Naive B cell (primary cell): ENCODE measurements at regions not wholly inside any gene's neighbourhood (a gene's known extent, or its start where the extent isn't known, plus 50 kb on each side); places are given as distances from the start of the nearest gene placed in this dataset.
A peak's percentile ranks its signal among the peaks of the same experiment; 100 is the strongest.

Experiments
- ATAC-seq, 2 donors: fragments of 150-1000 bp; cut with Tn5 transposase; 2 replicates each; pipeline ENCODE4 v1.10.0; 2021; ENCODE audit warnings: low read depth in 2 of 2, mild to moderate bottlenecking in 2 of 2, moderate library complexity in 2 of 2
- DNase-seq: peaks from one replicate; pipeline ENCODE4 v3.0.0; 2022
- H3K27ac Mint-ChIP-seq, 6 donors: one replicate each; pipeline ENCODE4 v1.8.0; 2020 to 2022; ENCODE audit warnings: mild to moderate bottlenecking in 6 of 6, mixed read lengths in 6 of 6, moderate library complexity in 5 of 6, inconsistent platforms in 2 of 6
- H3K27me3 Mint-ChIP-seq, 3 donors: one replicate each; pipeline ENCODE4 v1.8.0; 2021 to 2022; ENCODE audit warnings: mixed read lengths in 3 of 3, mild to moderate bottlenecking in 1 of 3
- H3K36me3 Mint-ChIP-seq, 2 donors: one replicate each; pipeline ENCODE4 v1.8.0; 2020 to 2022; ENCODE audit warnings: mixed read lengths in 2 of 2, inconsistent platforms in 1 of 2, mild to moderate bottlenecking in 1 of 2
- H3K4me1 Mint-ChIP-seq, 3 donors: one replicate each; pipeline ENCODE4 v1.8.0; 2020 to 2022; ENCODE audit warnings: mixed read lengths in 3 of 3, inconsistent platforms in 1 of 3, mild to moderate bottlenecking in 1 of 3, moderate library complexity in 1 of 3
- H3K4me3 Mint-ChIP-seq, 8 donors: one replicate each; pipeline ENCODE4 v1.8.0; 2020 to 2022; ENCODE audit warnings: mild to moderate bottlenecking in 8 of 8, mixed read lengths in 8 of 8, moderate library complexity in 8 of 8, inconsistent platforms in 2 of 8
- H3K9me3 Mint-ChIP-seq, 7 donors: one replicate each; pipeline ENCODE4 v1.8.0; 2020 to 2022; ENCODE audit warnings: mixed read lengths in 7 of 7, mild to moderate bottlenecking in 5 of 7, inconsistent platforms in 2 of 7, moderate library complexity in 1 of 7

DNA sequence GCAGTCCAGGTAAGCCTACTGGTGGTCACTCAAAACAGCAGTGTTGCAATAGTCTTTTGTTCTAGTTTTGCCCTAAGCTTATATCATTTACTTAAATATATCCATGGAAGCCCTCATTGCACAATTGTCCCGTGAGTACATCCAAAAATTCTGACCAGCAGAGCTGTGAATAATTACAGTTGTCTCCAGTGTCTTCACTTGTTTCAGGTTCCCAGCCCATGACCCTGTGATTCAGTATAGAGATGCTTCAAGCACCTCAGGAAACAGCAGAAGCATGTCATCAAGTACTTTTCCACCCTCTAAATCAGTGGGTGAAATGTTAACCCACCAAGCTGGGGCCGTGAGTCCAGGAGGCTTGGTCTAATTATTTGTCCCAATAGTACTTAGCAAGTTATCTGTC is 214.9 kb upstream of the RPS6KA3 start:
- H3K4me3 Mint-ChIP-seq = no peak overlapping the region
- no peak overlapping the region for H3K27ac Mint-ChIP-seq
- no peaks in the 10 kb centered on the region for H3K4me1 Mint-ChIP-seq
- peaks cover 0 to 7% (median 0%) of the 10 kb centered on the region in 7 donors for H3K9me3 Mint-ChIP-seq
- H3K36me3 Mint-ChIP-seq = no peaks in the 10 kb centered on the region
- no peak for ATAC-seq
- H3K27me3 Mint-ChIP-seq = peaks cover 0 to 34% (median 5%) of the 10 kb centered on the region in 3 donors
- no peak for DNase-seq

DNA sequence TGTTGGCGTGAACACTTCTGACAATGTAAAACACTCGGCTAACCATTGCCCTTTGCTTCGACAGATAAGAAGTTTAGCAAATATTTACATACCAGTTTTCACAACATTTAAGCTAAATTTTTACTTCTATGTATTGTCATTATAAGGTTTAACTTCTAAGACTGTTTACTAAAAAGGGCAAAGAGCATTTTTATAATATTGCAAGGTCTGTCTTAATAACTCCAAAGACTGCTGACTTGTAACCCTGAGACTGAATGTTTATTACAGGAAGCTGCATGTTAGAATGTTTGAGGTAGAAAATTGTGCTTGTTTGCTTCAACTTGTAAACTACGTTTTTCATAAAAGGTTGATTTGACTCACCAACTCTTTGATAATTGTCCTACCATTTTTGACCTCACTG is 213.2 kb upstream of the RPS6KA3 start:
- DNase-seq = no peak
- H3K9me3 Mint-ChIP-seq = peaks cover 0 to 7% (median 0%) of the 10 kb centered on the region in 7 donors

DNA sequence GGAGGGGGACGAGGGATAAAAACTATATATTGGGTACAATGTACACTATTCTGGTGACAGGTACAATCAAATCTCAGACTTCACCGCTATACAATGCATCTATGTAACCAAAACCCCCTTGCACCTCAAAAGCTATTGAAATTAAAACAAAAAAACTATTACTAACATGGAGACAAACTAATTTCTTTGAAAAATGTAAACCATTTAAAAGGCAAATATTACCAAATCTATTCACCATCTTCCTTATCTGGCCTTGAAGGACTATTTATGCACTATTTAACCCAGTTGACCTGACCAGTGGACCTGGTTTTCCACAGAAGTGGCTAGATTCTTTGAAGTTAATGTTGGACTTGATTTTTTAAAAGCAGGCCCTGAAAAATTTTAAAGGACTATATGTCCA is 212.3 kb upstream of the RPS6KA3 start:
- H3K4me1 Mint-ChIP-seq = no peaks in the 10 kb centered on the region

More for the DNA sequence above, 213.2 kb upstream of the RPS6KA3 start:
- H3K4me3 Mint-ChIP-seq = no peak overlapping the region
- no peaks in the 10 kb centered on the region for H3K4me1 Mint-ChIP-seq
- peaks cover 0 to 30% (median 5%) of the 10 kb centered on the region in 3 donors for H3K27me3 Mint-ChIP-seq
- no peak for ATAC-seq
- H3K36me3 Mint-ChIP-seq = no peaks in the 10 kb centered on the region
- no peak overlapping the region for H3K27ac Mint-ChIP-seq

DNA sequence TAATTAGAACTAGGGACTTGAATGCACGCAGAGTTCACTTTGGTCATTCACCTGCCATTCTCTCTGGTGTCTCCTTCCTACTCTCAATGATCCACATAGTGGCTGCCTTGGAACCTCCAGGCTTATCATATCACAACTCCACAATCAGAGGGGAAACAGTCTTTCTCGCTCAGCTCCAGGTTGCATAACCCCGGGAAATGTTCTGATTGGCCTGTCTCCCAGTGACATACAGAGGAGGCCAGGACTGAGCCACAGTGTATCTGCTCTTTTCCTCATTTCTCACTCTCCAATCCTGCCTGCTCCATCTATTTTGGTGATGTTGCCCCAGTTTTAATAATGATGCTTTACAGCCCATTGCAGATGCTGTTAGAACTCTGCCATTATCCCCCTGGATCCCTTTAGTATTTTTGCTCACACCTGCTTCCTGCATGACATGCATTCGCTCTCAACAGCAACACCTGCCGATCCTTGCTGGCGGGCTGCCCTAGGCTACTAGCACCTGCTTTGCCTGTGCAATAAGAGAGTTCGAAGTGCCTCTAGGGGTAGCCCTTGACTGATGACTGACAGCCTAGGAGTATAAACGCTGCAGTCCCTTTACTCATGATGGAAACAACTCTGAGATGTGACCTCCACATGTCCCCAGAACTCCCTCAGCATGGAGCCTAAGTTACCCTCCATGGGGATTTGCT is 211.3 kb upstream of the RPS6KA3 start:
- H3K4me3 Mint-ChIP-seq = no peak overlapping the region
- peaks cover 0 to 22% (median 5%) of the 10 kb centered on the region in 3 donors for H3K27me3 Mint-ChIP-seq
- DNase-seq (no peak), ATAC-seq (no peak)
- H3K4me1 Mint-ChIP-seq = no peaks in the 10 kb centered on the region
- peaks cover 0 to 5% (median 0%) of the 10 kb centered on the region in 7 donors for H3K9me3 Mint-ChIP-seq
- H3K36me3 Mint-ChIP-seq = no peaks in the 10 kb centered on the region
- H3K27ac Mint-ChIP-seq = no peak overlapping the region

More for the DNA sequence above, 212.3 kb upstream of the RPS6KA3 start:
- Mint-ChIP-seq H3K27me3 (peaks cover 0 to 22% (median 5%) of the 10 kb centered on the region in 3 donors), H3K27ac (no peak overlapping the region), H3K36me3 (no peaks in the 10 kb centered on the region), H3K4me3 (no peak overlapping the region), H3K9me3 (peaks cover 0 to 7% (median 0%) of the 10 kb centered on the region in 7 donors)
- ATAC-seq = no peak
- DNase-seq = no peak

DNA sequence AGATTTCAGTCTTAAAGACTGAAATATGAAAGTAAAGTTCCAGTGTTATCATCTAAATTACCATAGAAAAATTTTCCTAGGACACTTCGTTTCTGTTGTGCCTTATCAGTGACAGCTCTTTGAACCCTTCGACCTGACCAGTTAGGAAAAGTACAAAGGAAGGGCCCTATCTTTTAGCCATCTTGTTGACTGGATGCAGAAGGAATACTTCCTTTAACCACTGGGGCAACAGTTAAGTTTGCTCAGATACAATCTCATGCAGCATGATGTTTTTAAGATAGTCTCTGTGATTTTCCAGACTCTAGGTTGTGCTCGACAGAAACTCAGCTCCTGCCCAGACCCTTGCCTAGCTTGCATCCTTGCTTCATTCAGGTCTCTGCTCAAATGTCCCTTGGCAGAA is 210.5 kb upstream of the RPS6KA3 start:
- no peaks in the 10 kb centered on the region for H3K36me3 Mint-ChIP-seq
- DNase-seq (no peak), ATAC-seq (no peak)
- peaks cover 0 to 5% (median 0%) of the 10 kb centered on the region in 7 donors for H3K9me3 Mint-ChIP-seq
- no peaks in the 10 kb centered on the region for H3K4me1 Mint-ChIP-seq
- H3K4me3 Mint-ChIP-seq = no peak overlapping the region
- no peak overlapping the region for H3K27ac Mint-ChIP-seq
- peaks cover 0 to 22% (median 5%) of the 10 kb centered on the region in 3 donors for H3K27me3 Mint-ChIP-seq

DNA sequence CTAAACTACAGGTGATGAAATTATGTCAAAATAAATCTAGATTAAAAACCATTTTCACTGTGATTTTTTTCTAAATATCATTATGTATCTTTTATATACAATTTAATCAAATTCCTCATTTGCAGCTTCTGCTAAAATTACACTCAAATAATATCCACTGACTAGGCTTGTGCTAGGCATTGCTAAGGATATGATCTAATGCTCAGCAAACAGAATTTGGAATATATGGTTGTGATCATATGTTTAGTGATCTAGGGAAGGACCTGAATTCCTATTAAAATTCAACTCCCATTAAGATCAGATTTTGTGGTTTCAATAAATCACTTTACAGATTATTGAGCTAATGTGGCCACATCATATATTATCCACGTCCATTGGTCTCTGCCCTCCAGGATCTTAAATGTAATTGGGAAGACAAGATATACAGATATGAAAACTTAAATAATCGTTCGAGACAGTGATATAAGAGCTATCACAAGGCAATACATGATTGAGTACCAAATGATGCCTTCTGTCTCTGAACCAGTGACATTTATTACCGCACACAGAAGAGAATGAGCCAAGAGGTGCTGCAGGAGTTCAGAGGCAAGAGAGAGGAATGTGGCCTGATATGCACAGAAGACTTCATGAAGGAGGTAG is 206.0 kb upstream of the RPS6KA3 start:
- H3K27ac Mint-ChIP-seq = no peak overlapping the region
- no peak for ATAC-seq
- H3K4me1 Mint-ChIP-seq = no peaks in the 10 kb centered on the region
- H3K9me3 Mint-ChIP-seq = peaks cover 0 to 2% (median 0%) of the 10 kb centered on the region in 7 donors
- no peak for DNase-seq
- H3K4me3 Mint-ChIP-seq = no peak overlapping the region
- H3K36me3 Mint-ChIP-seq = no peaks in the 10 kb centered on the region
- H3K27me3 Mint-ChIP-seq = peaks cover 0 to 3% (median 0%) of the 10 kb centered on the region in 3 donors

DNA sequence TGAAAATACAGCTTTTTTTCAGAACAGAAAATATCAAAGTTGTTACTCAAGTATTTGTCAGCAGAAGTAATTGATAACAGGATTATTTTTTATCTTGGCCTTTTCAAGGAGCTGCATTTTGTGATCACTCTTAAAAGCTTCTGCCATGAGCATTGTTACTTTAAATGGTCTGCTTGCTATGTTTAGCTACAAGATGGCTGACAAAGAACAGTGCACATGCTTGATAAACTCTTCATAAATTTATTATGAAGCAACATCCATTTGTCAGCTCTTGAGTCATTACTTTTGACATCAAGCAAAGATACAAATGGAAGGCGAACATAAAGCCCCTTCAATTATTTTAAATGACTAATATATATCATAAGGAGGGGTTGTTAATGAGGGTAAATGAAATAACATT is 205.4 kb upstream of the RPS6KA3 start:
- no peaks in the 10 kb centered on the region for H3K36me3 Mint-ChIP-seq
- peaks cover 0 to 2% (median 0%) of the 10 kb centered on the region in 7 donors for H3K9me3 Mint-ChIP-seq
- no peak overlapping the region for H3K4me3 Mint-ChIP-seq
- H3K27me3 Mint-ChIP-seq = peaks cover 0 to 3% (median 0%) of the 10 kb centered on the region in 3 donors
- no peaks in the 10 kb centered on the region for H3K4me1 Mint-ChIP-seq
- DNase-seq (no peak), ATAC-seq (no peak)
- no peak overlapping the region for H3K27ac Mint-ChIP-seq

DNA sequence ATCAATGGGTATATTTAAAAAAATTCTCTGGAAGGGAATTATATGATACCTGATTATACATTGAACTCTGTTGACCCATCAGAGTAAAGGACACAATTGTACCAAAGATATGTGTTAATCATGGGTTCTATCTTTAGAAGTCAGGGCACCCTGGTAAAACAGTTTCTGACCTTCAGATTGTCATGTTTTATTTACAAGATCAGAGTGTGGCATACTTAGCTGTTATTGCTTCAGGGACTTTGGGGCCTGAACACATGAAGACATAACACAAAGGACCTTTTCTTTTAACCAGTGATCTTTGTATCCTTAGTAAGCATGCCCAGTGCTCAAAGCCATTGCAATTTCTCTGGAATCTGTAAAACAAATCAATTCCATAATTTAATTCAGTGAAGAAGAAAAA is 204.8 kb upstream of the RPS6KA3 start:
- peaks cover 0 to 2% (median 0%) of the 10 kb centered on the region in 7 donors for H3K9me3 Mint-ChIP-seq
- ATAC-seq = no peak
- no peak overlapping the region for H3K4me3 Mint-ChIP-seq
- H3K36me3 Mint-ChIP-seq = no peaks in the 10 kb centered on the region
- DNase-seq = no peak
- no peaks in the 10 kb centered on the region for H3K4me1 Mint-ChIP-seq
- peaks cover 0 to 3% (median 0%) of the 10 kb centered on the region in 3 donors for H3K27me3 Mint-ChIP-seq
- H3K27ac Mint-ChIP-seq = no peak overlapping the region

DNA sequence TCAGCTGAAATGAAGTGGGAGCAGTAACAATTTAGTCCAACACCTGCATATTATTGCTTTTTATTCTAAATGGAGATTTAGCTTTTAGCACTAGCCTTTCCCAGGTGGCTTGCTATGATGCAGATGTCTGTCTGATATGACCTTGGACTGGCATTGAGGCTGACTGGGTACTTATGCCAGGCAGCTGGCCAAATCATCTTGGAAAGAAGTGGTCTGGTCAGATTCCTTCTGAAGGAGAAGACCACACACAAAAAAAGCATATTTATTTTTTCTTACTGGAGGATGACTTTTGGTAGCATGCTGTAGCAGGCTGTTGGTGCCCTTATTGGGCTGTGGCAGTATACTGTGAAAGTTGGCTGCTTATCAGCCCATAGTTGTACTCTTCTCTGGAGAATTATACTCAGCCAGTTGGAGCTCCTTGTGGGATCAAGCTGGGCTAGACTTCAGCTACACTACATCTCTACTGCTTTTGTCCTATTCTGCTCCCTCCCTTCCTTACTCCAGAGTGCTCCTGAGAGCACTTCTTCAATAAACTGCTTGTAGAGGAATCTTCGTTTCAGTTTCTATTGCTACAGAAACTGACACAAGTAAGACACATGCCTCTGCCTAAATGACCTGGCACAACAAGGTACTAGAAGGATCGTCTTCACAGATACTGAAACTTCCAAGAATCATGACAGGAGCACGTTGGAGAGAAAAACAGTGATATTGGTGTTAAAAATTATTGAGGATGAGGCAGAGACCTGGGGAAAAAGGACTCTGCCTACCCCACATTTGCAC is 196.8 kb upstream of the RPS6KA3 start:
- peaks cover 0 to 5% (median 3%) of the 10 kb centered on the region in 3 donors for H3K4me1 Mint-ChIP-seq
- H3K4me3 Mint-ChIP-seq = no peak overlapping the region
- H3K9me3 Mint-ChIP-seq = peaks cover 0 to 6% (median 0%) of the 10 kb centered on the region in 7 donors
- peaks cover 0 to 8% of the 10 kb centered on the region in 2 donors for H3K36me3 Mint-ChIP-seq
- H3K27me3 Mint-ChIP-seq = peaks cover 5 to 26% (median 5%) of the 10 kb centered on the region in 3 donors
- ATAC-seq (no peak), DNase-seq (no peak)
- H3K27ac Mint-ChIP-seq = peak overlapping the region in 1 of 6 donors; percentile 31

DNA sequence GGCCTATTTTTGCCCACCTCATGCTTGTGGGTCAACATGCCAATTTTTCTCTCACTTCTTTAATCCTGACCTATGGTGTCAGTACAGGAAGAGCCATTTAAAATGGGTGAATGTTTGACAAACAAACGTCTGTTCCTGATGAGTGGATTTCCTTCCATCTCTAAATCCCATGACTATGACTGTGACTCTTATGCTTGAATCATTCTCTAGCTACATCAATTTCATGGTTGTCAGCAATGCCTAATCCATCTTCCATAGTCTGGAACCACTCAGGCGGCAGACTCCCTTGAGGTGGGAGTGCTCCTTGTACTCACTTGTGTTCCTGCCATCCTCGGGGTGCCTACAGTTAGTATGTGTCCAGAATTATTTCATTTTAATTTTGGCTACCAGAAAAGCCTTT is 194.9 kb upstream of the RPS6KA3 start:
- ATAC-seq (no peak), DNase-seq (no peak)
- Mint-ChIP-seq H3K9me3 (peaks cover 0 to 6% (median 4%) of the 10 kb centered on the region in 7 donors), H3K4me1 (peaks cover 0 to 5% (median 3%) of the 10 kb centered on the region in 3 donors), H3K27me3 (peaks cover 3 to 26% (median 6%) of the 10 kb centered on the region in 3 donors), H3K4me3 (no peak overlapping the region), H3K27ac (no peak overlapping the region), H3K36me3 (peaks cover 0 to 8% of the 10 kb centered on the region in 2 donors)

DNA sequence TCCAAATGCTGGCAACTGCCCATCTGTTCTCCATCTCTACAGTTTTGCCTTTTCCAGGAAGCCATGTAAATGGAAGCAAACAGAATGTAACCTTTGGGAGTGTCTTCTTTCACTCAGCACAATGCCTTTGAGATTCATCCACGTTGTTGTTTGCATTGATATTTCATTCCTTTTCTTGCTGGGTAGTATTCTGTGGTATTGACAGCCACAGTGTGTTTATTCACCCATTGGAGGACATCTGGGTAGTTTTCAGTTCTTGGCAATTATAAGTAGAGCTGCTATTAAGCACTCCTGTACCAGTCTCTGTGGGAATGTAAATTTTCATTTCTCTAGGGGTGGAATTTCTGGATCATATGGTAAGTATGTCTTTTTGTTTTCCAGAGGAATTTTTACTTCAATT is 194.3 kb upstream of the RPS6KA3 start:
- peaks cover 0 to 12% (median 6%) of the 10 kb centered on the region in 7 donors for H3K9me3 Mint-ChIP-seq
- H3K4me3 Mint-ChIP-seq = no peak overlapping the region
- H3K27me3 Mint-ChIP-seq = peaks cover 3 to 26% (median 6%) of the 10 kb centered on the region in 3 donors
- no peak for ATAC-seq
- no peak overlapping the region for H3K27ac Mint-ChIP-seq
- DNase-seq = no peak
- H3K4me1 Mint-ChIP-seq = peaks cover 0 to 5% (median 3%) of the 10 kb centered on the region in 3 donors
- H3K36me3 Mint-ChIP-seq = peaks cover 0 to 8% of the 10 kb centered on the region in 2 donors

DNA sequence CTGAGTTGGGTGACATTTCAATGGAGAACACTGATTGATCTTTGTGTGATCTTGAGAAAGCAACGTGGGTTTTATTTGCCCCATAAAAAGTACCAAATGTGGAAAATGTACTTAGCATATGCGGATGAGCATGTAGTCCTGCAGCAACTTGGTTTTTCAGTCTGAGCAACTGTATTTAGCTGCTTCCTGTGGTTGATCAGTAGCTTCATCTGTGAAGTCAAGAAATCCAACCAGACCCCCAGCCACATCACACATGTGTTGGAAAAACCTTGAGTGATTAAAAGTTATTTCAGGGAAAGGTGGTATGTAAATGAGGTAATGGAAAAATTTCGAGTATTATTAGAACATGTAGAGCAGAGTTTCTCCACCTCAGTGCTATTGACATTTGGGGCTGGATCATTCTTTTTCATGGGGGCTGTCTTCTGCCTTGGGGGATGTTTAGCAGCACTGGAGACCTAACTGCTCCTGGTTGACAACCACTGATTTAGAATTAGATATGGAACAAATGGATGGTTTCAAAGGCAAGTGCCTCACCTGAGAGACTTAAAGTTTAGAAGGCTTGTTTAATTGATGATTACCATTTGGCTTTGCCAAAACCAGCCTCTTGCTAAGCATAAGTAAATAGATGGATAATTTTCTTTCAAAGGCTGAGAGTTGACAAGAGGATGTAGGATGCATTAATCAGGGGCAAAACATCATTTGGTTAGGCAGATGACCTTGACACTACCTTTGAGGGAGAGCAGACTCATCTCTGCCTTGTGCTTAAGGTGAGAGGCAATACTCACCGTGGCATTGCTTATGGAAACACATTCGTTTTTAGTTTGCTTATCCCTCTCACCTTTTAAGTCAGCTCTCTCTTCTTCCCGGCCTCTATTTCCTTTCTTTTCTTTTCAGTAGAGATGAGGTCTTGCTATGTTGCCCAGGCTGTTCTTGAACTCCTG is 193.0 kb upstream of the RPS6KA3 start:
- H3K36me3 Mint-ChIP-seq = peaks cover 0 to 8% of the 10 kb centered on the region in 2 donors
- no peak for ATAC-seq
- H3K9me3 Mint-ChIP-seq = peaks cover 0 to 12% (median 6%) of the 10 kb centered on the region in 7 donors
- DNase-seq = no peak
- no peak overlapping the region for H3K27ac Mint-ChIP-seq
- H3K27me3 Mint-ChIP-seq = peaks cover 3 to 18% (median 6%) of the 10 kb centered on the region in 3 donors
- H3K4me1 Mint-ChIP-seq = peaks cover 0 to 5% (median 3%) of the 10 kb centered on the region in 3 donors
- no peak overlapping the region for H3K4me3 Mint-ChIP-seq
